HG03378 (cell line): ENCODE measurements at regions not wholly inside any gene's neighbourhood (a gene's known extent, or its start where the extent isn't known, plus 50 kb on each side); places are given as distances from the start of the nearest gene placed in this dataset.
A peak's percentile ranks its signal among the peaks of the same experiment; 100 is the strongest.
"Not testable (repeated sequence)": the region's sequence is repeated elsewhere in the genome, so short reads cannot be mapped to it uniquely, and the experiment has no call there.

Experiments
- ATAC-seq: cut with Tn5 transposase; IDR thresholded peaks from one replicate; pipeline ENCODE4 v1.9.1; 2021; ENCODE audit warnings: mild to moderate bottlenecking, moderate library complexity; ENCODE audit not compliant: unreplicated experiment

- ATAC-seq, result not testable (repeated sequence)
Observed at GRCh38 chr1:121003230-121003629, 113.7 kb downstream of the PPIAL4A start.

- ATAC-seq, result not testable (repeated sequence)
Observed at GRCh38 chr1:121006826-121007225, 117.3 kb downstream of the PPIAL4A start.

- ATAC-seq, result not testable (repeated sequence)
Observed at GRCh38 chr1:121007755-121008154, 118.2 kb downstream of the PPIAL4A start.

GRCh38 chr1:121008512-121009215 lies 119.1 kb downstream of the PPIAL4A start:
- not testable (repeated sequence) for ATAC-seq

GRCh38 chr1:121009216-121010057 lies 119.9 kb downstream of the PPIAL4A start:
- ATAC-seq, result not testable (repeated sequence)

GRCh38 chr1:121010141-121010540 lies 120.6 kb downstream of the PPIAL4A start:
- not testable (repeated sequence) for ATAC-seq

- not testable (repeated sequence) for ATAC-seq
Observed at GRCh38 chr1:121013181-121013580, 123.6 kb downstream of the PPIAL4A start.

GRCh38 chr1:121016182-121017028 lies 126.8 kb downstream of the PPIAL4A start:
- ATAC-seq, result peak; percentile 78

- ATAC-seq, result not testable (repeated sequence)
Observed at GRCh38 chr1:121019715-121020349, 130.3 kb downstream of the PPIAL4A start.

GRCh38 chr1:121020350-121021236 lies 131.0 kb downstream of the PPIAL4A start:
- not testable (repeated sequence) for ATAC-seq

GRCh38 chr1:121021716-121022115 lies 132.1 kb downstream of the PPIAL4A start:
- ATAC-seq, result not testable (repeated sequence)

GRCh38 chr1:121032878-121033494 lies 143.4 kb downstream of the PPIAL4A start:
- not testable (repeated sequence) for ATAC-seq

GRCh38 chr1:121036792-121037191 lies 147.2 kb downstream of the PPIAL4A start:
- not testable (repeated sequence) for ATAC-seq

- not testable (repeated sequence) for ATAC-seq
Observed at GRCh38 chr1:121040974-121041373, 143.2 kb downstream of the FAM72B start.

GRCh38 chr1:121041497-121041896 lies 142.6 kb downstream of the FAM72B start:
- ATAC-seq, result not testable (repeated sequence)

GRCh38 chr1:121042882-121043281 lies 141.3 kb downstream of the FAM72B start:
- ATAC-seq, result not testable (repeated sequence)

- not testable (repeated sequence) for ATAC-seq
Observed at GRCh38 chr1:121048293-121048752, 135.8 kb downstream of the FAM72B start.

GRCh38 chr1:121048769-121049443 lies 135.2 kb downstream of the FAM72B start:
- ATAC-seq, result not testable (repeated sequence)
